HEK293T (cell line): ENCODE measurements at regions not wholly inside any gene's neighbourhood (a gene's known extent, or its start where the extent isn't known, plus 50 kb on each side); places are given as distances from the start of the nearest gene placed in this dataset.

ENCODE experiments used
- CTCF ChIA-PET: fragments of 350-600 bp; formaldehyde crosslinking; extraction: SDS; loops from one replicate; lab custom pipeline; 2021; ENCODE audit warnings: antibody characterized with exemption, inconsistent platforms; lab: Yijun Ruan, JAX
- POLR2A ChIA-PET: fragments of 350-600 bp; formaldehyde crosslinking; extraction: SDS; loops from one replicate; lab custom pipeline; 2020; ENCODE audit warnings: antibody characterized with exemption, inconsistent platforms; lab: Yijun Ruan, JAX
- DNase-seq: peaks from one replicate; pipeline ENCODE4 v3.0.0; 2012; ENCODE audit warnings: mixed read lengths; ENCODE audit errors: extremely low spot score
- ARNT ChIP-seq: fragments of 450-650 bp; IDR thresholded peaks from 2 replicates; pipeline ENCODE4 v1.6.1; 2017; ENCODE audit warnings: mild to moderate bottlenecking
- BHLHE40 ChIP-seq: fragments of 450-650 bp; IDR thresholded peaks from 2 replicates; pipeline ENCODE4 v1.6.1; 2016; ENCODE audit warnings: mild to moderate bottlenecking, moderate library complexity, borderline replicate concordance
- CTBP1 ChIP-seq: fragments of 450-650 bp; IDR thresholded peaks from 2 replicates; pipeline ENCODE4 v1.6.1; 2016; ENCODE audit warnings: borderline replicate concordance
- ELF4 ChIP-seq: fragments of 450-650 bp; IDR thresholded peaks from 2 replicates; pipeline ENCODE4 v1.6.1; 2017; ENCODE audit warnings: antibody characterized with exemption
- FOXA1 ChIP-seq: fragments of 450-650 bp; IDR thresholded peaks from 2 replicates; pipeline ENCODE4 v1.6.1; 2016; ENCODE audit warnings: mild to moderate bottlenecking
- FOXK2 ChIP-seq: fragments of 450-650 bp; IDR thresholded peaks from 2 replicates; pipeline ENCODE4 v1.6.1; 2016; ENCODE audit warnings: mild to moderate bottlenecking
- FOXM1 ChIP-seq: fragments of 450-650 bp; IDR thresholded peaks from 2 replicates; pipeline ENCODE4 v1.6.1; 2017; ENCODE audit warnings: mild to moderate bottlenecking, borderline replicate concordance
- HDGF ChIP-seq: fragments of 450-650 bp; IDR thresholded peaks from 2 replicates; pipeline ENCODE4 v1.6.1; 2017; ENCODE audit warnings: antibody characterized with exemption, borderline replicate concordance
- L3MBTL2 ChIP-seq: fragments of 450-650 bp; conservative IDR thresholded peaks from 2 replicates; pipeline ENCODE4 v1.6.1; 2016; ENCODE audit warnings: mild to moderate bottlenecking
- LEF1 ChIP-seq: fragments of 450-650 bp; IDR thresholded peaks from 2 replicates; pipeline ENCODE4 v1.6.1; 2017; ENCODE audit warnings: mild to moderate bottlenecking, borderline replicate concordance
- NFRKB ChIP-seq: fragments of 450-650 bp; IDR thresholded peaks from 2 replicates; pipeline ENCODE4 v1.6.1; 2016; ENCODE audit warnings: mild to moderate bottlenecking, moderate library complexity
- PKNOX1 ChIP-seq: fragments of 450-650 bp; IDR thresholded peaks from 2 replicates; pipeline ENCODE4 v1.6.1; 2016
- SP1 ChIP-seq: fragments of 450-650 bp; IDR thresholded peaks from 2 replicates; pipeline ENCODE4 v1.6.1; 2017
- SUZ12 ChIP-seq: fragments of 450-650 bp; IDR thresholded peaks from 2 replicates; pipeline ENCODE4 v1.6.1; 2016; ENCODE audit warnings: mild to moderate bottlenecking
- TARDBP ChIP-seq: fragments of 450-650 bp; IDR thresholded peaks from 2 replicates; pipeline ENCODE4 v1.6.1; 2016
- ZNF384 ChIP-seq: fragments of 450-650 bp; IDR thresholded peaks from 2 replicates; pipeline ENCODE4 v1.6.1; 2016

DNA sequence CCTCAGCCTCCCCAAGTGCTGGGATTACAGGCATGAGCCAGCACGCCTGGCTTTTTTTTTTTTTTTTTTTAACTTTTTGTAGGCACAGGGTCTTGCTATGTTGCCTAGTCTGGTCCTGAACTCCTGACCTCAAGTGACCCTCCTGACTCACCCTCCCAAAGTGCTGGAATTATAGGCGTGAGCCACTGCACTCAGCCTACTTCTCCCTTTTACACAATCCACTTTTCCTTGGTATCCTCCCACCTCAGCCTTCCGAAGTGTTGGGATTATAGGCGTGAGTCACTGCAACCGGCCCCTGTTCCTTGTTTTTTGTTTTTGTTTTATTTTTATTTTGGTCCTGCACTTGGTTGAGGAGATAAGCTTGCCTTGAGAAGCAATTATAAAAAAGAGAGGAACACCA lies 75.9 kb upstream of the KMT2C start:
- DNase-seq, result no peak
- CTCF ChIA-PET, result no interaction called here
- POLR2A ChIA-PET, result no interaction called here
- TF ChIP-seq ARNT, result no peak
- no peak for TF ChIP-seq LEF1
- TF ChIP-seq TARDBP, result no peak
- no peak for TF ChIP-seq BHLHE40
- no peak for TF ChIP-seq FOXK2
- TF ChIP-seq FOXA1, result no peak
- no peak for TF ChIP-seq SUZ12
- TF ChIP-seq FOXM1, result no peak
- no peak for TF ChIP-seq NFRKB
- no peak for TF ChIP-seq CTBP1
- TF ChIP-seq ZNF384, result no peak
- TF ChIP-seq SP1, result no peak
- no peak for TF ChIP-seq HDGF
- no peak for TF ChIP-seq L3MBTL2
- TF ChIP-seq PKNOX1, result no peak

DNA sequence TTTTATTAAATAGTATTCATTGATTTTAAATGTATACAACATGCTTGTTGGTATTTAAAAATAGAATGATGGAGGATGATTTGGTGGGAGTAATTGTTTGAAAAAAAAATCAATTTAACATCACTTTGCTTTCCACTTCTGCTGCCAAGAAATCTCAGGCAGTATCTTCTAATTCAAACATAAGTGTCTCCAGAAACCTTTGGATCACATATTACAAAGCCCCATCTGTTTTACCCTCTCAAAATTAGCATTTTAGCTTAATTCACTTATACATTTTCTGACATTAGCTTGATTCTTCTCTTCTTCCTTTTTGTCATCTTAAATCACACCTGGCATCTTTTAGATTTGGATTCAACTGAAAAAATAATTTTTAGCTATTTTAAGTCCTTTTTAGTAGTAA lies 72.9 kb upstream of the KMT2C start:
- no peak for DNase-seq
- ChIA-PET CTCF (no interaction called here), POLR2A (no interaction called here)
- TF ChIP-seq PKNOX1 (no peak), NFRKB (no peak), ZNF384 (no peak), FOXM1 (no peak), LEF1 (no peak), CTBP1 (no peak), FOXA1 (no peak), L3MBTL2 (no peak), SP1 (no peak), FOXK2 (no peak), TARDBP (no peak), HDGF (no peak)

- CTCF ChIA-PET, result interaction anchor here (0.7 kb wide), 1 partner anchor 36 kb away, joined by 3 read pairs; no protein-coding TSS in a partner anchor
- POLR2A ChIA-PET, result no interaction called here
Observed at GRCh38 chr7:152505606-152506005, 69.8 kb upstream of the KMT2C start.

GRCh38 chr7:152504816-152505215 lies 69.0 kb upstream of the KMT2C start:
- ChIA-PET CTCF (no interaction called here), POLR2A (interaction anchor here (0.7 kb wide), 1 partner anchor 13 kb away, joined by 3 read pairs; no protein-coding TSS in a partner anchor)
- no peak for DNase-seq
- no peak for TF ChIP-seq LEF1
- TF ChIP-seq FOXA1, result no peak
- no peak for TF ChIP-seq PKNOX1
- TF ChIP-seq FOXK2, result no peak
- no peak for TF ChIP-seq ARNT
- no peak for TF ChIP-seq FOXM1
- no peak for TF ChIP-seq ELF4
- no peak for TF ChIP-seq SP1
- no peak for TF ChIP-seq NFRKB
- no peak for TF ChIP-seq ZNF384
- TF ChIP-seq SUZ12, result no peak
- no peak for TF ChIP-seq BHLHE40
- no peak for TF ChIP-seq CTBP1
- TF ChIP-seq L3MBTL2, result no peak
- no peak for TF ChIP-seq TARDBP
- no peak for TF ChIP-seq HDGF

More at GRCh38 chr7:152505606-152506005, 69.8 kb upstream of the KMT2C start:
- DNase-seq, result no peak
- no peak for TF ChIP-seq NFRKB
- TF ChIP-seq ARNT, result no peak

GRCh38 chr7:152504367-152504766 lies 68.6 kb upstream of the KMT2C start:
- no peak for TF ChIP-seq FOXM1
- TF ChIP-seq LEF1, result no peak
- no peak for TF ChIP-seq ZNF384
- TF ChIP-seq SUZ12, result no peak
- CTCF ChIA-PET, result no interaction called here
- POLR2A ChIA-PET, result interaction anchor here (0.7 kb wide), 1 partner anchor 14 kb away, joined by 3 read pairs; no protein-coding TSS in a partner anchor
- DNase-seq, result no peak

DNA sequence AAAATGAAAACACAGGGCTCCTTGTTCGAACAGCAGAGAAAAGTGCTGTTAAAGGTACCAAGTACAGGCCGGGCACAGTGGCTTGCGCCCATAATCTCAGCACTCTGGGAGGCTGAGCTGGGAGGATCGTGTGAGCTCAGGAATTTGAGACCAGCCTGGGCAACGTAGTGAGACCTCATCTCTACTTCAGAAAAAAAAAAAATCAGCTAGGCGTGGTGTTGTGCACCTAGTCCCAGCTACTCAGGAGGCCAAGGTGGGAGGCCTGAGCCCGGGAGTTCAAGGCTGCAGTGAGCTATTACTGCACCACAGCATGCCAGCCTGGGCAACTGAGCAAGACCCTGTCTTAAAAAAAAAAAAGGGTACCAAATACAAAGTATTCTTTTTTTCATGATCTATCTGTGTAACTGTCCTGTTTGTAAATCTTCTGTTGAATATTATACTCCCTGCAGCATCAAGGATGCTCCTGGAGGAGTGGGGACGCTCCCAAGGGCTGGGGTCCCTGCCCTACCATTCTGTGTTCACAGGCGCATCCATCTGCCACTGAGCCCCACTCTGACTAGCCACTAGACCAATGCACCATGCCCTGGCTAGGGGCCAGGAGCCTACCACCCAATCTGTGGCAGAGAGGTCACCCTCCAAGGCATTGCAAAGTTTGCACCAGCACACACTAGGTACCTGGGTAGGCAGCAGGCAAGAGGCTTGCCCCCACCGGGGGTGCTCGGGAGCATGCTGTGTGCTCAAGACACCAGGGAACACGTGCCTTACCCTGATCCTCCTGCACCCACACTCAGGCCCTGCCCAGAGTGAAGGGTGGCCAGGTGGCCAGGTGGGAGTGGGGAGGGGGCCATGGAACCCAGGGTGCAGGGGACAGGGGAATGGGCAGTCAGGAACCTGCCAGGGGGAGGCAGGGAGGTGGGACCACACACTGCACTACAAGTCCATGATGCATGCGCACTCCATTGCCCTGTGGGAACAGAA lies 67.3 kb upstream of the KMT2C start:
- no peak for DNase-seq
- POLR2A ChIA-PET, result no interaction called here
- TF ChIP-seq ZNF384, result no peak
- TF ChIP-seq FOXA1, result no peak
- TF ChIP-seq HDGF, result no peak
- no peak for TF ChIP-seq SUZ12
- TF ChIP-seq SP1, result no peak
- TF ChIP-seq L3MBTL2, result no peak
- no peak for TF ChIP-seq CTBP1
- no peak for TF ChIP-seq BHLHE40
- TF ChIP-seq PKNOX1, result no peak
- TF ChIP-seq FOXK2, result no peak
- no peak for TF ChIP-seq TARDBP
- no peak for TF ChIP-seq LEF1
- no peak for TF ChIP-seq ARNT
- no peak for TF ChIP-seq ELF4
- TF ChIP-seq FOXM1, result no peak
- TF ChIP-seq NFRKB, result no peak
- CTCF ChIA-PET, result interaction anchor here (0.6 kb wide), 1 partner anchor 43 kb away, joined by 3 read pairs; no protein-coding TSS in a partner anchor
